ENCODE measurements at regions not wholly inside any gene's neighbourhood (a gene's known extent, or its start where the extent isn't known, plus 50 kb on each side); places are given as distances from the start of the nearest gene placed in this dataset.

- intact Hi-C loops (cut with DNase I; ENCODE audit: low total_unique reads): no loop called here
- no peak overlapping the region for H3K27ac ChIP-seq
- DNase-seq: no peak
- H3K36me3 ChIP-seq: no peaks in the 10 kb centered on the region
- H3K4me3 ChIP-seq: no peak overlapping the region
- H3K27me3 ChIP-seq: no peaks in the 10 kb centered on the region
- no peaks in the 10 kb centered on the region for H3K4me1 ChIP-seq
- TF ChIP-seq CTCF (IDR thresholded peaks at IDR 0.05): no peak
- no peaks in the 10 kb centered on the region for H3K9me3 ChIP-seq
Measured at GRCh38 chr6:114449659-114450058, 106.8 kb upstream of the HS3ST5 start.

GRCh38 chr6:114446342-114446741 lies 103.5 kb upstream of the HS3ST5 start:
- no peaks in the 10 kb centered on the region for H3K4me1 ChIP-seq
- intact Hi-C loops (cut with DNase I; ENCODE audit: low total_unique reads): no loop called here
- H3K4me3 ChIP-seq: no peak overlapping the region
- TF ChIP-seq CTCF (IDR thresholded peaks at IDR 0.05): no peak
- DNase-seq: no peak
- no peaks in the 10 kb centered on the region for H3K36me3 ChIP-seq
- H3K27me3 ChIP-seq: no peaks in the 10 kb centered on the region
- no peak overlapping the region for H3K27ac ChIP-seq
- no peaks in the 10 kb centered on the region for H3K9me3 ChIP-seq

GRCh38 chr6:114445846-114446245 lies 103.0 kb upstream of the HS3ST5 start:
- no peaks in the 10 kb centered on the region for H3K9me3 ChIP-seq
- no peak for TF ChIP-seq CTCF (IDR thresholded peaks at IDR 0.05)
- intact Hi-C loops (cut with DNase I; ENCODE audit: low total_unique reads): no loop called here
- no peaks in the 10 kb centered on the region for H3K36me3 ChIP-seq
- no peak overlapping the region for H3K4me3 ChIP-seq
- no peak overlapping the region for H3K27ac ChIP-seq
- no peak for DNase-seq
- H3K27me3 ChIP-seq: no peaks in the 10 kb centered on the region
- no peaks in the 10 kb centered on the region for H3K4me1 ChIP-seq

- Histone ChIP-seq H3K4me3 (no peak overlapping the region), H3K27me3 (no peaks in the 10 kb centered on the region), H3K27ac (no peak overlapping the region), H3K4me1 (no peaks in the 10 kb centered on the region), H3K9me3 (no peaks in the 10 kb centered on the region), H3K36me3 (no peaks in the 10 kb centered on the region)
- TF ChIP-seq CTCF (IDR thresholded peaks at IDR 0.05): no peak
- intact Hi-C loops (cut with DNase I; ENCODE audit: low total_unique reads): no loop called here
- no peak for DNase-seq
Measured at GRCh38 chr6:114439411-114439810, 96.6 kb upstream of the HS3ST5 start.

GRCh38 chr6:114437235-114437634 lies 94.4 kb upstream of the HS3ST5 start:
- no peaks in the 10 kb centered on the region for H3K27me3 ChIP-seq
- H3K9me3 ChIP-seq: no peaks in the 10 kb centered on the region
- no peak for DNase-seq
- intact Hi-C loops (cut with DNase I; ENCODE audit: low total_unique reads): no loop called here
- no peaks in the 10 kb centered on the region for H3K4me1 ChIP-seq
- no peaks in the 10 kb centered on the region for H3K36me3 ChIP-seq
- no peak overlapping the region for H3K27ac ChIP-seq
- H3K4me3 ChIP-seq: no peak overlapping the region
- TF ChIP-seq CTCF (IDR thresholded peaks at IDR 0.05): no peak

GRCh38 chr6:114436691-114437090 lies 93.9 kb upstream of the HS3ST5 start:
- intact Hi-C loops (cut with DNase I; ENCODE audit: low total_unique reads): no loop called here
- Histone ChIP-seq H3K36me3 (no peaks in the 10 kb centered on the region), H3K9me3 (no peaks in the 10 kb centered on the region), H3K4me3 (no peak overlapping the region), H3K27me3 (no peaks in the 10 kb centered on the region), H3K27ac (no peak overlapping the region), H3K4me1 (no peaks in the 10 kb centered on the region)
- TF ChIP-seq CTCF (IDR thresholded peaks at IDR 0.05): no peak
- DNase-seq: no peak
